K562 (cell line): ENCODE measurements at regions not wholly inside any gene's neighbourhood (a gene's known extent, or its start where the extent isn't known, plus 50 kb on each side); places are given as distances from the start of the nearest gene placed in this dataset.
A peak's percentile ranks its signal among the peaks of the same experiment; 100 is the strongest.

Experiments
- ARID1B ChIP-seq: fragments of 450-650 bp; IDR thresholded peaks from 2 replicates; pipeline ENCODE4 v1.6.1; 2016; ENCODE audit warnings: antibody characterized with exemption, mild to moderate bottlenecking, inconsistent platforms
- ARNT ChIP-seq, 2 experiments: fragments of 450-650 bp; IDR thresholded peaks; 2 replicates each; pipeline ENCODE4 v1.6.1; 2016; ENCODE audit warnings: mild to moderate bottlenecking in 1 of 2
- CSDE1 ChIP-seq, 2 experiments: fragments of 450-650 bp; IDR thresholded peaks; 2 replicates each; pipeline ENCODE4 v1.6.1; 2016; ENCODE audit warnings: mild to moderate bottlenecking in 1 of 2
- CTBP1 ChIP-seq: fragments of 450-650 bp; IDR thresholded peaks from 2 replicates; pipeline ENCODE4 v1.6.1; 2016; ENCODE audit warnings: borderline replicate concordance
- HDAC8 ChIP-seq: fragments of 450-650 bp; IDR thresholded peaks from 2 replicates; pipeline ENCODE4 v1.6.1; 2016; ENCODE audit warnings: mild to moderate bottlenecking, missing genetic modification characterization, moderate library complexity, missing compliant biosample characterization
- ZNF436 ChIP-seq: fragments of 250-450, 450-650 bp; sonication (Bioruptor Pico); formaldehyde crosslinking; IDR thresholded peaks from 2 replicates; pipeline ENCODE4 v1.7.0; 2020; ENCODE audit warnings: mild to moderate bottlenecking
- TF ChIP-seq, protein P1 (sequence below): sonication (generic); formaldehyde crosslinking; IDR thresholded peaks from 2 replicates; pipeline ENCODE4 v1.8.1; 2023; ENCODE audit warnings: mild to moderate bottlenecking, missing genetic modification reagents, moderate library complexity
- TF ChIP-seq, protein P2 (sequence below), 2 experiments: IDR thresholded peaks in 1 of 2; conservative IDR thresholded peaks in 1 of 2; 2 replicates each; pipeline ENCODE4 v1.6.1; 2016; ENCODE audit warnings: low read depth in 2 of 2, mild to moderate bottlenecking in 1 of 2, missing compliant biosample characterization in 1 of 2, missing genetic modification characterization in 1 of 2, moderate library complexity in 1 of 2
- TF ChIP-seq, protein P3 (sequence below), 2 experiments: fragments of 450-650 bp; IDR thresholded peaks; 2 replicates each; pipeline ENCODE4 v1.6.1; 2018; ENCODE audit warnings: mild to moderate bottlenecking in 2 of 2, low read depth in 1 of 2; ENCODE audit not compliant: partially characterized antibody in 2 of 2
- TF ChIP-seq, protein P4 (sequence below), 2 experiments: fragments of 450-650 bp; IDR thresholded peaks; 2 replicates each; pipeline ENCODE4 v1.6.1; 2016; ENCODE audit warnings: mild to moderate bottlenecking in 2 of 2, borderline replicate concordance in 1 of 2, low read depth in 1 of 2, moderate library complexity in 1 of 2

DNA sequence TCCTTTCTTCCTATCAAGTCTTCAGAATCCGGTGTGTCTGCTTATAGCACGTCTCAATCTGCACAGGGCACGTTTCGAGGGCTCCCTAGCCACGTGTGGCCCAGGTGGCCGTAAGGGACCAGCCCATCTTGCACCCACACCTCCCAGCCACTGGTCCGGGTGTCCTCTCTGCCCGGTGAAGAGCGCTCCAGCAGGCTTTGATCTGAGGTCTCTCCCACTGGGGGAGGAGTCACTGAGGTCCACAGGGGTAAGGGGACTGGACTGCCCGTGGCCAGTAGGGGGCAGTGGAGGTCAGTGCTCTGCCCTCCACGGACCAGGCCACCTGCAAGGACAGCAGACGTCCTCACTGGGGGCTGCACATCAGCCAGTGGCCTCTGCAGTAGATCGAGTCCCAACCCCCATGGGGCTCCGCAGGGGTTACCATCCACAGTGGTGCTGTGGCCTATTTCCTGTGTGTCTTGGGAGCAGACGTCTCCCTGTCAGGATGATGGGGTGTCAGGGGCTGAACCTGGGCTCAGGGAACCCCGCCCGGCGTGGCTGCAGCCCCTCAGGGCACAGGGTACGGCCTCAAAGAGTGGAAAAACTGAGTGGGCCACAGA lies 204.1 kb upstream of the CIBAR2 start (continued):
- no peak for TF ChIP-seq ZNF436 (CRISPR knock-in tag)
- TF ChIP-seq CTBP1 = peak; percentile 80
- TF ChIP-seq HDAC8 (tag) = no peak
- TF ChIP-seq, protein P1, sequence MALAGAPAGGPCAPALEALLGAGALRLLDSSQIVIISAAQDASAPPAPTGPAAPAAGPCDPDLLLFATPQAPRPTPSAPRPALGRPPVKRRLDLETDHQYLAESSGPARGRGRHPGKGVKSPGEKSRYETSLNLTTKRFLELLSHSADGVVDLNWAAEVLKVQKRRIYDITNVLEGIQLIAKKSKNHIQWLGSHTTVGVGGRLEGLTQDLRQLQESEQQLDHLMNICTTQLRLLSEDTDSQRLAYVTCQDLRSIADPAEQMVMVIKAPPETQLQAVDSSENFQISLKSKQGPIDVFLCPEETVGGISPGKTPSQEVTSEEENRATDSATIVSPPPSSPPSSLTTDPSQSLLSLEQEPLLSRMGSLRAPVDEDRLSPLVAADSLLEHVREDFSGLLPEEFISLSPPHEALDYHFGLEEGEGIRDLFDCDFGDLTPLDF (CRISPR knock-in tag) = no peak
- TF ChIP-seq, protein P2, sequence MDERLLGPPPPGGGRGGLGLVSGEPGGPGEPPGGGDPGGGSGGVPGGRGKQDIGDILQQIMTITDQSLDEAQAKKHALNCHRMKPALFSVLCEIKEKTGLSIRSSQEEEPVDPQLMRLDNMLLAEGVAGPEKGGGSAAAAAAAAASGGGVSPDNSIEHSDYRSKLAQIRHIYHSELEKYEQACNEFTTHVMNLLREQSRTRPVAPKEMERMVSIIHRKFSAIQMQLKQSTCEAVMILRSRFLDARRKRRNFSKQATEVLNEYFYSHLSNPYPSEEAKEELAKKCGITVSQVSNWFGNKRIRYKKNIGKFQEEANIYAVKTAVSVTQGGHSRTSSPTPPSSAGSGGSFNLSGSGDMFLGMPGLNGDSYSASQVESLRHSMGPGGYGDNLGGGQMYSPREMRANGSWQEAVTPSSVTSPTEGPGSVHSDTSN (CRISPR knock-in tag; IDR thresholded peaks at IDR 0.05; ENCODE audit: low read depth) = no peak
- TF ChIP-seq, protein P2 (tag; conservative IDR thresholded peaks at IDR 0.05; ENCODE audit: low read depth) = no peak
- TF ChIP-seq, protein P3, sequence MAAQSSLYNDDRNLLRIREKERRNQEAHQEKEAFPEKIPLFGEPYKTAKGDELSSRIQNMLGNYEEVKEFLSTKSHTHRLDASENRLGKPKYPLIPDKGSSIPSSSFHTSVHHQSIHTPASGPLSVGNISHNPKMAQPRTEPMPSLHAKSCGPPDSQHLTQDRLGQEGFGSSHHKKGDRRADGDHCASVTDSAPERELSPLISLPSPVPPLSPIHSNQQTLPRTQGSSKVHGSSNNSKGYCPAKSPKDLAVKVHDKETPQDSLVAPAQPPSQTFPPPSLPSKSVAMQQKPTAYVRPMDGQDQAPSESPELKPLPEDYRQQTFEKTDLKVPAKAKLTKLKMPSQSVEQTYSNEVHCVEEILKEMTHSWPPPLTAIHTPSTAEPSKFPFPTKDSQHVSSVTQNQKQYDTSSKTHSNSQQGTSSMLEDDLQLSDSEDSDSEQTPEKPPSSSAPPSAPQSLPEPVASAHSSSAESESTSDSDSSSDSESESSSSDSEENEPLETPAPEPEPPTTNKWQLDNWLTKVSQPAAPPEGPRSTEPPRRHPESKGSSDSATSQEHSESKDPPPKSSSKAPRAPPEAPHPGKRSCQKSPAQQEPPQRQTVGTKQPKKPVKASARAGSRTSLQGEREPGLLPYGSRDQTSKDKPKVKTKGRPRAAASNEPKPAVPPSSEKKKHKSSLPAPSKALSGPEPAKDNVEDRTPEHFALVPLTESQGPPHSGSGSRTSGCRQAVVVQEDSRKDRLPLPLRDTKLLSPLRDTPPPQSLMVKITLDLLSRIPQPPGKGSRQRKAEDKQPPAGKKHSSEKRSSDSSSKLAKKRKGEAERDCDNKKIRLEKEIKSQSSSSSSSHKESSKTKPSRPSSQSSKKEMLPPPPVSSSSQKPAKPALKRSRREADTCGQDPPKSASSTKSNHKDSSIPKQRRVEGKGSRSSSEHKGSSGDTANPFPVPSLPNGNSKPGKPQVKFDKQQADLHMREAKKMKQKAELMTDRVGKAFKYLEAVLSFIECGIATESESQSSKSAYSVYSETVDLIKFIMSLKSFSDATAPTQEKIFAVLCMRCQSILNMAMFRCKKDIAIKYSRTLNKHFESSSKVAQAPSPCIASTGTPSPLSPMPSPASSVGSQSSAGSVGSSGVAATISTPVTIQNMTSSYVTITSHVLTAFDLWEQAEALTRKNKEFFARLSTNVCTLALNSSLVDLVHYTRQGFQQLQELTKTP (IDR thresholded peaks at IDR 0.05; ENCODE audit: low read depth in 1 of 2, partially characterized antibody in 2 of 2) = no peak
- TF ChIP-seq, protein P4, sequence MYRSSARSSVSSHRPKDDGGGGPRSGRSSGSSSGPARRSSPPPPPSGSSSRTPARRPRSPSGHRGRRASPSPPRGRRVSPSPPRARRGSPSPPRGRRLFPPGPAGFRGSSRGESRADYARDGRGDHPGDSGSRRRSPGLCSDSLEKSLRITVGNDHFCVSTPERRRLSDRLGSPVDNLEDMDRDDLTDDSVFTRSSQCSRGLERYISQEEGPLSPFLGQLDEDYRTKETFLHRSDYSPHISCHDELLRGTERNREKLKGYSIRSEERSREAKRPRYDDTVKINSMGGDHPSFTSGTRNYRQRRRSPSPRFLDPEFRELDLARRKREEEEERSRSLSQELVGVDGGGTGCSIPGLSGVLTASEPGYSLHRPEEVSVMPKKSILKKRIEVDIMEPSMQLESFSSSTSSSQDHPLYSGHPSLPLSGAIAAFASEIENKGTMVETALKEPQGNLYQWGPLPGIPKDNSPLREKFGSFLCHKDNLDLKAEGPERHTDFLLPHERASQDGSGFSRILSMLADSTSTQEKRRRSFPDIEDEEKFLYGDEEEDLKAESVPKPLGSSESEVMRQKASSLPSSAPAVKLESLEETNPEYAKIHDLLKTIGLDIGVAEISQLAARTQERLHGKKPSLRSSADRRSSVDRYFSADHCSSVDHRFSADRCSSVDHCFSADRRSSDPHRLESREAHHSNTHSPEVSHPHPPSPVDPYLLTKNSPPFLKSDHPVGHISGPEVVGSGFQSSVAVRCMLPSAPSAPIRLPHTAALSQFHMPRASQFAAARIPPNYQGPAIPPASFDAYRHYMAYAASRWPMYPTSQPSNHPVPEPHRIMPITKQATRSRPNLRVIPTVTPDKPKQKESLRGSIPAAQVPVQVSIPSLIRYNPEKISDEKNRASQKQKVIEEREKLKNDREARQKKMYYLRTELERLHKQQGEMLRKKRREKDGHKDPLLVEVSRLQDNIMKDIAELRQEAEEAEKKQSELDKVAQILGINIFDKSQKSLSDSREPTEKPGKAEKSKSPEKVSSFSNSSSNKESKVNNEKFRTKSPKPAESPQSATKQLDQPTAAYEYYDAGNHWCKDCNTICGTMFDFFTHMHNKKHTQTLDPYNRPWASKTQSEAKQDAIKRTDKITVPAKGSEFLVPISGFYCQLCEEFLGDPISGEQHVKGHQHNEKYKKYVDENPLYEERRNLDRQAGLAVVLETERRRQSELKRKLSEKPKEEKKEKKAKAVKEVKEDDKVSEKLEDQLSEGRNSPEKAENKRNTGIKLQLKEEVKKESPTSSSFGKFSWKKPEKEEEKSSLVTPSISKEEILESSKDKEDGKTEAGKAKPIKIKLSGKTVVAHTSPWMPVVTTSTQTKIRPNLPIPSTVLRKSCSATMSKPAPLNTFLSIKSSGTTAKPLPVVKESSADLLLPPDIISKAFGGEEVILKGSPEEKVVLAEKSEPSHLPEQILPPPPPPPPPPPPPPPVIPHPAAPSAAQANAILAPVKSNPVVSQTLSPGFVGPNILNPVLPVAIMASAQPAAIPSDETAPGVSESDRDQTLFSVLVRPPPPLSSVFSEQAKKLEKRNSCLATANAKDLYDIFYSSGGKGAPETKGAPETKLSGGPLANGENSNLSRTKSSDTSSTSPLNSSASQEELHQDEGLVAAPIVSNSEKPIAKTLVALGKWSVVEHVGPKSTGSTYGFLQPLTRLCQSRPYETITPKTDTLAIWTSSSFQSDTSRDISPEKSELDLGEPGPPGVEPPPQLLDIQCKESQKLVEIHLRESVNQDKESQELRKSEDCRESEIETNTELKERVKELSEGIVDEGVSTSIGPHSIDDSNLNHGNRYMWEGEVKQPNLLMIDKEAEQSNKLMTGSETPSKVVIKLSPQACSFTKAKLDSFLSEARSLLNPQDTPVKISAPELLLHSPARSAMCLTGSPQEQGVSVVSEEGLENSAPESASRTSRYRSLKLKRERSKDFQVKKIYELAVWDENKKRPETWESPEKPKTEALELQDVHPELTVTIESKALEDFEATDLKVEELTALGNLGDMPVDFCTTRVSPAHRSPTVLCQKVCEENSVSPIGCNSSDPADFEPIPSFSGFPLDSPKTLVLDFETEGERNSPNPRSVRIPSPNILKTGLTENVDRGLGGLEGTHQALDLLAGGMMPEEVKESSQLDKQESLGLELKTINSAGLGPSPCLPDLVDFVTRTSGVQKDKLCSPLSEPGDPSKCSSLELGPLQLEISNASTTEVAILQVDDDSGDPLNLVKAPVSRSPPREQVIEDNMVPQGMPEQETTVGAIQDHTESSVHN (IDR thresholded peaks at IDR 0.05; ENCODE audit: borderline replicate concordance in 1 of 2, low read depth in 1 of 2) = no peak
- no peak for TF ChIP-seq CSDE1 (IDR thresholded peaks at IDR 0.05)
- TF ChIP-seq ARNT (IDR thresholded peaks at IDR 0.05) = no peak
- peak; percentile 33; the same call in 1 of the 2 replicates for TF ChIP-seq ARID1B
